ENCODE measurements at regions not wholly inside any gene's neighbourhood (a gene's known extent, or its start where the extent isn't known, plus 50 kb on each side); places are given as distances from the start of the nearest gene placed in this dataset.

DNA sequence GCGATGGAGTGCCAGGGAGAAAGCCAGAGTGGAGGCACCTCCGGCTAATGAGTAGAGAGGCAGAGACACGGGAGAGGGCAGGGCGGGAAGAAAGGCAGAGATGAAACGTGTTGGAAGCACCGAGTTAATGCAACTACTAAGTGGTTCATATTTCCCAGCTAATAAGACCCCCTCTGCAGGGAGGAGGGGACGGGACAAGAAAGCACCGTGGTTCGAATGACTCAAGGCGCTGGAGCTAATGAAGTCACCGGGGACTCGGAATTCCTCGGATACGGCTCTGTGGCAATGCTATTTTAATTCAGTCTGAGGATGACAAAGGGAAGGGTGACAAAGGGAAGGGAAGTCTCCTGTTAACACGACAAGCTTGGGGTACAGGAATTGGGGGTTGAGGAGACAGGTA is 54.5 kb upstream of the RAPGEF1 start:
- Histone ChIP-seq H3K79me2 (ENCODE audit: control insufficient read depth, insufficient read depth, low read length) (no peaks in the 10 kb centered on the region), H3K4me2 (ENCODE audit: insufficient read depth, low read length) (no peak overlapping the region), H3K27ac (ENCODE audit: insufficient read depth, low read depth, low read length) (no peak overlapping the region), H3K4me3 (replicated peaks in 1 of 3; ENCODE audit: insufficient read depth in 1 of 3, low read depth in 1 of 3, low read length in 3 of 3) (no peak overlapping the region), H2AFZ (ENCODE audit: low read depth, low read length) (no peak overlapping the region), H3K36me3 (ENCODE audit: control insufficient read depth in 2 of 2, extremely low read depth in 1 of 2, insufficient read depth in 2 of 2, low read length in 2 of 2) (no peaks in the 10 kb centered on the region), H3K9me1 (replicated peaks; ENCODE audit: control insufficient read depth, extremely low read depth, insufficient read depth, low read length) (no peaks in the 10 kb centered on the region), H3K9ac (replicated peaks; ENCODE audit: extremely low read depth, insufficient read depth, low read length) (no peak overlapping the region), H3K27me3 (ENCODE audit: control insufficient read depth in 2 of 2, insufficient read depth in 2 of 2, low read length in 2 of 2) (no peaks in the 10 kb centered on the region), H4K20me1 (replicated peaks; ENCODE audit: control insufficient read depth, extremely low read depth, insufficient read depth, low read length) (no peaks in the 10 kb centered on the region), H3K9me3 (replicated peaks; ENCODE audit: control insufficient read depth, insufficient read depth, low read length) (no peaks in the 10 kb centered on the region), H3K4me1 (ENCODE audit: control insufficient read depth, extremely low read depth, insufficient read depth, low read length) (no peaks in the 10 kb centered on the region)
- DNase-seq (ENCODE audit: low read depth, low spot score) (no peak), FAIRE-seq (no peak)
- CTCF ChIA-PET: interaction anchor here (1.0 kb wide), 1 partner anchor 22 kb away, joined by 3 read pairs; no protein-coding TSS in a partner anchor
- BruUV-seq (replicated peaks): no TSS peak
- no peak for TF ChIP-seq POLR2AphosphoS5 (IDR thresholded peaks at IDR 0.05; ENCODE audit: insufficient read depth, low read depth, low read length)
- no peak for TF ChIP-seq JUN (IDR thresholded peaks at IDR 0.05; ENCODE audit: borderline replicate concordance, insufficient read depth, insufficient read length, low read depth)
- TF ChIP-seq POLR2A (IDR thresholded peaks at IDR 0.05; ENCODE audit: low read depth, low read length): no peak
- TF ChIP-seq, protein P1, sequence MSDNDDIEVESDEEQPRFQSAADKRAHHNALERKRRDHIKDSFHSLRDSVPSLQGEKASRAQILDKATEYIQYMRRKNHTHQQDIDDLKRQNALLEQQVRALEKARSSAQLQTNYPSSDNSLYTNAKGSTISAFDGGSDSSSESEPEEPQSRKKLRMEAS (IDR thresholded peaks at IDR 0.05; ENCODE audit: insufficient read depth, insufficient read length): no peak
- no peak for TF ChIP-seq MYC (IDR thresholded peaks at IDR 0.05; ENCODE audit: low read depth, low read length)
- TF ChIP-seq GATA2 (IDR thresholded peaks at IDR 0.05; ENCODE audit: insufficient read depth, insufficient read length, low read depth, low read length): no peak
- TF ChIP-seq EZH2 (IDR thresholded peaks at IDR 0.05; ENCODE audit: borderline replicate concordance, low read depth, low read length, severe bottlenecking): no peak
- TF ChIP-seq FOS (IDR thresholded peaks at IDR 0.05; ENCODE audit: borderline replicate concordance, insufficient read depth, low read length): no peak
- TF ChIP-seq, protein P2, sequence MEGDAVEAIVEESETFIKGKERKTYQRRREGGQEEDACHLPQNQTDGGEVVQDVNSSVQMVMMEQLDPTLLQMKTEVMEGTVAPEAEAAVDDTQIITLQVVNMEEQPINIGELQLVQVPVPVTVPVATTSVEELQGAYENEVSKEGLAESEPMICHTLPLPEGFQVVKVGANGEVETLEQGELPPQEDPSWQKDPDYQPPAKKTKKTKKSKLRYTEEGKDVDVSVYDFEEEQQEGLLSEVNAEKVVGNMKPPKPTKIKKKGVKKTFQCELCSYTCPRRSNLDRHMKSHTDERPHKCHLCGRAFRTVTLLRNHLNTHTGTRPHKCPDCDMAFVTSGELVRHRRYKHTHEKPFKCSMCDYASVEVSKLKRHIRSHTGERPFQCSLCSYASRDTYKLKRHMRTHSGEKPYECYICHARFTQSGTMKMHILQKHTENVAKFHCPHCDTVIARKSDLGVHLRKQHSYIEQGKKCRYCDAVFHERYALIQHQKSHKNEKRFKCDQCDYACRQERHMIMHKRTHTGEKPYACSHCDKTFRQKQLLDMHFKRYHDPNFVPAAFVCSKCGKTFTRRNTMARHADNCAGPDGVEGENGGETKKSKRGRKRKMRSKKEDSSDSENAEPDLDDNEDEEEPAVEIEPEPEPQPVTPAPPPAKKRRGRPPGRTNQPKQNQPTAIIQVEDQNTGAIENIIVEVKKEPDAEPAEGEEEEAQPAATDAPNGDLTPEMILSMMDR (IDR thresholded peaks at IDR 0.05; ENCODE audit: extremely low read depth in 1 of 2, insufficient read depth in 1 of 2, low read depth in 1 of 2, low read length in 2 of 2): no peak
- intact Hi-C loops (cut with micrococcal nuclease): loop anchor here (2.0 kb wide), 1 partner anchor 32 kb away; no protein-coding TSS in a partner anchor
- dilution Hi-C loops (cut with MboI; ENCODE audit: extremely low pct_ligation_motif_present, low sequenced_read_pairs): no loop called here
- POLR2A ChIA-PET: no interaction called here

Measured in endothelial cell of umbilical vein (primary cell).